ENCODE measurements at regions not wholly inside any gene's neighbourhood (a gene's known extent, or its start where the extent isn't known, plus 50 kb on each side); places are given as distances from the start of the nearest gene placed in this dataset.

DNA sequence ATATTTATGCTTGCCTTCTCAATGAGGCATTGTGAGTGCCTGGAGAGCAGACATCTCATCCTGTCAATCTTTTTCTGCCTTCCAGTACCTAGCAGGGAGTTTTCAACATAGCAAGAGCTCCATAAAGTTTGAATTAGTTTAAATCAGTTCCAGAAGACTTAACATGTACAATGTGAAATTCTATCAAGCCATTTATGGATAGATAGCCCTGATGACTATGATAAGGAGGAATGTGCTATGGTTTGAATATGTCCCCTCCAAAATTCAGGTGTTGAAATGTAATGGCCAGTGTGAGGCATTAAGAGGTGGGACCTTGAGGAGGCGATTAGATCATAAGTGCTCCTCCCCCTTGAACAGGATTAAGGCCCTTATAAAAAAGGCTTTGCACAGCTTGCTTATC, 306.9 kb upstream of the SMARCA2 start:
- no peak for DNase-seq
- H3K4me3 Mint-ChIP-seq, result no peak overlapping the region
- H3K4me1 Mint-ChIP-seq, result no peaks in the 10 kb centered on the region

DNA sequence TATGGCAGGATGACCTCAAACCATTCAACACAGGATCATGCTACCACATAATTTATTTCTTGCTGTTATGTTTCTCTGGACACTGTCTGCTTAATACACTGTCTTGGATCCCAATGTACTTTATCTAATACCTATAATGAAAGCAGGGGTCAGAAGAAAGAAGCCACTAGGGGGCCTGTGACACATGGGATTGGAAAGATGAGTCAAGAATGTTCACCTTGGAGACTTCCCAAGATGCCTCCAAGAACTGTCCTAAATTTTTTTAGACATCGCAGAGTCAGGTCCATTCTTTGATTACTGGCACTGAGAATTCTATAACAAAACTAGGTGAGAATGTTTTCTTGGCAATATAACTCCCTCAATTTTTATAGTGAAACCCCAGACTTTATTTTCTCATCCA, 305.8 kb upstream of the SMARCA2 start:
- Mint-ChIP-seq H3K27me3 (peaks cover 0 to 11% of the 10 kb centered on the region in 2 donors), H3K9me3 (no peaks in the 10 kb centered on the region), H3K27ac (no peak overlapping the region), H3K4me1 (no peaks in the 10 kb centered on the region), H3K36me3 (no peaks in the 10 kb centered on the region), H3K4me3 (no peak overlapping the region)
- DNase-seq (no peak), ATAC-seq (replicated peaks) (peak in 1 of 2 donors; percentile 43)

More for the DNA sequence above, 306.9 kb upstream of the SMARCA2 start:
- Mint-ChIP-seq H3K27ac (no peak overlapping the region), H3K27me3 (peaks cover 0 to 12% of the 10 kb centered on the region in 2 donors), H3K36me3 (no peaks in the 10 kb centered on the region), H3K9me3 (no peaks in the 10 kb centered on the region)
- ATAC-seq (replicated peaks), result no peak

GRCh38 chr9:1712861-1713450, 302.2 kb upstream of the SMARCA2 start:
- DNase-seq (no peak), ATAC-seq (replicated peaks) (no peak)
- no peaks in the 10 kb centered on the region for H3K36me3 Mint-ChIP-seq
- no peaks in the 10 kb centered on the region for H3K4me1 Mint-ChIP-seq
- H3K9me3 Mint-ChIP-seq, result no peaks in the 10 kb centered on the region
- no peak overlapping the region for H3K27ac Mint-ChIP-seq
- peaks cover 0 to 9% of the 10 kb centered on the region in 2 donors for H3K27me3 Mint-ChIP-seq
- H3K4me3 Mint-ChIP-seq, result no peak overlapping the region

GRCh38 chr9:1713841-1714240, 301.3 kb upstream of the SMARCA2 start:
- Mint-ChIP-seq H3K4me1 (no peaks in the 10 kb centered on the region), H3K27ac (no peak overlapping the region), H3K4me3 (no peak overlapping the region), H3K9me3 (peaks cover 2% of the 10 kb centered on the region in 2 donors), H3K36me3 (no peaks in the 10 kb centered on the region), H3K27me3 (peaks cover 3 to 11% of the 10 kb centered on the region in 2 donors)
- DNase-seq (no peak), ATAC-seq (replicated peaks) (no peak)

GRCh38 chr9:1717882-1718281, 297.3 kb upstream of the SMARCA2 start:
- Mint-ChIP-seq H3K4me3 (no peak overlapping the region), H3K9me3 (peaks cover 3 to 4% of the 10 kb centered on the region in 2 donors), H3K36me3 (no peaks in the 10 kb centered on the region), H3K4me1 (no peaks in the 10 kb centered on the region), H3K27ac (no peak overlapping the region), H3K27me3 (peaks cover 6 to 16% of the 10 kb centered on the region in 2 donors)
- no peak for ATAC-seq (replicated peaks)
- DNase-seq, result no peak

GRCh38 chr9:1718836-1719235, 296.3 kb upstream of the SMARCA2 start:
- no peak overlapping the region for H3K27ac Mint-ChIP-seq
- DNase-seq (no peak), ATAC-seq (replicated peaks) (no peak)
- no peaks in the 10 kb centered on the region for H3K4me1 Mint-ChIP-seq
- H3K4me3 Mint-ChIP-seq, result no peak overlapping the region
- H3K36me3 Mint-ChIP-seq, result no peaks in the 10 kb centered on the region
- H3K9me3 Mint-ChIP-seq, result peaks cover 3 to 4% of the 10 kb centered on the region in 2 donors
- H3K27me3 Mint-ChIP-seq, result peaks cover 6 to 16% of the 10 kb centered on the region in 2 donors

- Mint-ChIP-seq H3K27ac (no peak overlapping the region), H3K36me3 (no peaks in the 10 kb centered on the region), H3K4me3 (no peak overlapping the region), H3K4me1 (no peaks in the 10 kb centered on the region), H3K9me3 (peaks cover 3 to 4% of the 10 kb centered on the region in 2 donors), H3K27me3 (peaks cover 6 to 7% of the 10 kb centered on the region in 2 donors)
- no peak for ATAC-seq (replicated peaks)
- no peak for DNase-seq
These were observed 294.0 kb upstream of the SMARCA2 start for GRCh38 chr9:1721196-1721595.

DNA sequence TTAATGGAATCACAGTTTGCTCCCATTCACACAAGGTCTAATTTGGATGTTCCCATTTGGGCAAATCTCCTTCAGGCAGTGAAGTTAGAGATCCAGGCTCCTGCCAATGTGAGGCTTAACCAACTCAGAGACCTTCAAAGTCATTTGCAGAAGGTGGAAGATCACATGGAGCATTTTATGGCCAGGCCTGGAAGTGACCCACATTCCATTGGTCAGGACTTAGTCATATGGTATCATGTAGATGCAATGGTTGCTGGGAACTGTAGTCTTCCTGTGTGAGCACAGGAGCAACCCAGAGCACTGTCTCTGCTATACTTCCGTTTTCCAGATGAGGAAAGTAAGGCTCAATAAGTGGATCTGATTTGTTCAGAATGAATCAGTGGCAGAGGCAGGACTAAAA, 292.7 kb upstream of the SMARCA2 start:
- H3K27me3 Mint-ChIP-seq, result peaks cover 6 to 7% of the 10 kb centered on the region in 2 donors
- ATAC-seq (replicated peaks), result peak; percentile 31 to 45
- peaks cover 3 to 4% of the 10 kb centered on the region in 2 donors for H3K9me3 Mint-ChIP-seq
- H3K4me1 Mint-ChIP-seq, result peaks cover 0 to 3% of the 10 kb centered on the region in 2 donors
- no peaks in the 10 kb centered on the region for H3K36me3 Mint-ChIP-seq
- DNase-seq, result no peak
- H3K4me3 Mint-ChIP-seq, result no peak overlapping the region
- H3K27ac Mint-ChIP-seq, result no peak overlapping the region

- Mint-ChIP-seq H3K36me3 (no peaks in the 10 kb centered on the region), H3K4me1 (peaks cover 0 to 3% of the 10 kb centered on the region in 2 donors), H3K27me3 (peaks cover 6 to 7% of the 10 kb centered on the region in 2 donors), H3K27ac (no peak overlapping the region), H3K9me3 (peaks cover 3 to 4% of the 10 kb centered on the region in 2 donors), H3K4me3 (no peak overlapping the region)
- ATAC-seq (replicated peaks) (no peak), DNase-seq (no peak)
These were observed 291.6 kb upstream of the SMARCA2 start for GRCh38 chr9:1723522-1724015.

GRCh38 chr9:1726993-1727759, 288.0 kb upstream of the SMARCA2 start:
- Mint-ChIP-seq H3K9me3 (no peaks in the 10 kb centered on the region), H3K27ac (no peak overlapping the region), H3K27me3 (no peaks in the 10 kb centered on the region), H3K36me3 (no peaks in the 10 kb centered on the region), H3K4me1 (peaks cover 0 to 3% of the 10 kb centered on the region in 2 donors), H3K4me3 (no peak overlapping the region)
- peak; percentile 53 to 61 for ATAC-seq (replicated peaks)
- no peak for DNase-seq

DNA sequence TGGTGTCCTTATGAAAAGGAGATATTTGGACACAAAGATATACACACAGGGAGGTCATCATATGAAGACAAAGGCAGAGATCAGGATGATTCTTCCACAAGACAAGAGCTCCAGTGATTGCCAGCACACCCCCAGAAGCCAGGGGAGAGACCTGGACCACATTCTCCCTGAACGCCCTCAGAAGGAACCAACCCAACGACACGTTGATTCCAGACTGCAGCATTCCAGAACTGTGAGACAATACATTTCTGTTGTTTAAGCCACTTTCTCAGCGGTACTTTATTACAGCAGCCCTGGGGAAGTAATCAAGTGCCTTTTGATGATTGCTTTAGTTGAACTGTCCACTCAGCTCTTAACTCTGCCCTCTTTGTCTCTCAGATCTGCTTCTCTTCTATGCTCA, 285.5 kb upstream of the SMARCA2 start:
- Mint-ChIP-seq H3K9me3 (no peaks in the 10 kb centered on the region), H3K27me3 (peaks cover 0 to 4% of the 10 kb centered on the region in 2 donors), H3K27ac (no peak overlapping the region), H3K4me1 (peaks cover 0 to 3% of the 10 kb centered on the region in 2 donors), H3K36me3 (no peaks in the 10 kb centered on the region), H3K4me3 (no peak overlapping the region)
- DNase-seq (no peak), ATAC-seq (replicated peaks) (no peak)

DNA sequence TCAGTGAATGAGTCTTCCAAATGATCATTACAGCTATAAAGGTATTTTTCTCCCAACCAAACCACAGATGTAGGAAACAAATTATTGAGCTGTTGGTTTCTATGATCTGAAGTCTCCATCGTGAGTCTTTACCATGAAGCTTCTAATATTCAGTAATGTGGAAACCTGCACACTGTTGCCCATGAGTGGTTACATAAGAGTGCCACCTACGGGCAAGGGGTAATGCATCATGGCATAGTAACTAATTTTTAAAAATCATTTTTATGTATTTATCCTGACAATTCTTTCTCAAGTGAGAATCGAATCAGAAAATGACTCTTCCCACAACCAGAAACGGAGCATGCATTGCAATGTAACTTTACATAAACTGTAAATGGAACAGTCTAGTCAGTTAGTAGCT, 282.5 kb upstream of the SMARCA2 start:
- Mint-ChIP-seq H3K9me3 (no peaks in the 10 kb centered on the region), H3K36me3 (no peaks in the 10 kb centered on the region), H3K27me3 (peaks cover 4 to 5% of the 10 kb centered on the region in 2 donors), H3K4me3 (no peak overlapping the region), H3K27ac (no peak overlapping the region), H3K4me1 (no peaks in the 10 kb centered on the region)
- DNase-seq, result no peak
- ATAC-seq (replicated peaks), result peak in 1 of 2 donors; percentile 41

- Mint-ChIP-seq H3K4me3 (no peak overlapping the region), H3K27me3 (peaks cover 0 to 7% of the 10 kb centered on the region in 2 donors), H3K27ac (no peak overlapping the region), H3K9me3 (no peaks in the 10 kb centered on the region), H3K36me3 (no peaks in the 10 kb centered on the region), H3K4me1 (no peaks in the 10 kb centered on the region)
- DNase-seq (no peak), ATAC-seq (replicated peaks) (no peak)
These were observed 276.5 kb upstream of the SMARCA2 start for GRCh38 chr9:1738511-1739100.

DNA sequence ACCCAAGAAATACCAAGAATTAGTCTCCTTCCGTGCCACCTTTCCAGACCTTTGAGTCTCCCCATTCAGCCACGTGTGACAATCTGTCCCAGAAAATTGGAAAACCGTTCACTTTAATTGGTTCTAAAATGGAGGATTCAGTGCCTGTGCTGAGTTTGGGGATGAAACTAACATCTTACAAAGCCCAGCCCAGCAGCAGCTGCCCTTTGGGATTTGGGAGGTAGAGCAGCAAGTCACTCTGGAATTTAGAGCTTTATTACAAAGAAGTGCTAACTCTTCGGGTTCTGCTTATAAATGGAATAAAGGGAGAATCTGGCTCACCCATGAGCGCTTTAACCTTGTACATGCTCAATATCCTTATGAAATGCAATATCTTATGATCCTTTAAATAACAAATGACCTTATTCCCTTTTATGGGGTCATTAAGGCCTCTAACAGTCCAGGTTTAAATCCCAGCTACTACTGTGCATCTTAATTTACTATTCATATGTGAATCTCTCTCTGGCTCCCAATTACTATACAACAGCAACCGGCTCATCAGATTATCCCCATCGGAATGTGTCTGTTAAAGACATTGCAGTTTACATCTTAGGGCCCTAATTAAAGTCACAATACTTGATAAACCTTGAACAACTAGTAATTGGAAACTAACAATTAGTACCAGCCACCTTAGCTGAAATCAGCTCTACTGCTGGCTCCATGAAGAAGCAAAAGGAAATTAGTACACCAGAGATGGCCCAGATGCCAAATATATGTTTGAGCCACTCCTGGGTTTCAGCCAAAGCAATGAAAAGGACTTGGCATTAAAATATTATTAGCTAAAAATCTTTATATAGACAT, 271.8 kb upstream of the SMARCA2 start:
- ATAC-seq (replicated peaks) (no peak), DNase-seq (no peak)
- no peaks in the 10 kb centered on the region for H3K9me3 Mint-ChIP-seq
- H3K27ac Mint-ChIP-seq, result no peak overlapping the region
- no peaks in the 10 kb centered on the region for H3K4me1 Mint-ChIP-seq
- peaks cover 0 to 7% of the 10 kb centered on the region in 2 donors for H3K27me3 Mint-ChIP-seq
- no peak overlapping the region for H3K4me3 Mint-ChIP-seq
- H3K36me3 Mint-ChIP-seq, result no peaks in the 10 kb centered on the region
